Ishikawa (cell line): ENCODE measurements at regions not wholly inside any gene's neighbourhood (a gene's known extent, or its start where the extent isn't known, plus 50 kb on each side); places are given as distances from the start of the nearest gene placed in this dataset.

ENCODE experiments used
- CREB1 ChIP-seq: IDR thresholded peaks from 2 replicates; pipeline ENCODE4 v1.6.1; 2012; ENCODE audit warnings: low read depth
- FOXM1 ChIP-seq: IDR thresholded peaks from 2 replicates; pipeline ENCODE4 v1.6.1; 2012; ENCODE audit warnings: low read depth, borderline replicate concordance
- REST ChIP-seq: IDR thresholded peaks from 2 replicates; pipeline ENCODE4 v1.6.1; 2012; ENCODE audit warnings: low read depth, mild to moderate bottlenecking
- TAF1 ChIP-seq: IDR thresholded peaks from 2 replicates; pipeline ENCODE4 v1.6.1; 2012; ENCODE audit warnings: low read depth, mild to moderate bottlenecking
- YY1 ChIP-seq: IDR thresholded peaks from 2 replicates; pipeline ENCODE4 v1.6.1; 2012; ENCODE audit warnings: low read depth

- TF ChIP-seq YY1 (no peak), FOXM1 (no peak), REST (no peak), CREB1 (no peak), TAF1 (no peak)
These were observed 261.7 kb downstream of the NEDD1 start for GRCh38 chr12:97168804-97169203.
